Thyroid gland (tissue), 4 donors: ENCODE measurements at regions not wholly inside any gene's neighbourhood (a gene's known extent, or its start where the extent isn't known, plus 50 kb on each side); places are given as distances from the start of the nearest gene placed in this dataset.
"Not testable (repeated sequence)": the region's sequence is repeated elsewhere in the genome, so short reads cannot be mapped to it uniquely, and the experiment has no call there.

Experiments
- DNase-seq, 2 donors: peaks; one replicate each; pipeline ENCODE4 v3.0.0-alpha.2; 2019
- H3K27ac ChIP-seq, 3 donors: fragments of 200-600 bp; sonication (generic); 1 replicate in 2 of 3; 2 replicates in 1 of 3; pipeline ENCODE4 v1.5.1; 2016 to 2019; ENCODE audit warnings: mild to moderate bottlenecking in 1 of 3, moderate library complexity in 1 of 3
- H3K27me3 ChIP-seq: fragments of 200-600 bp; sonication (generic); one replicate; pipeline ENCODE4 v1.5.1; 2019
- H3K36me3 ChIP-seq, 2 donors: fragments of 200-600 bp; sonication (generic); one replicate each; pipeline ENCODE4 v1.5.1; 2016 to 2019
- H3K4me1 ChIP-seq, 2 donors: fragments of 200-600 bp; sonication (generic); one replicate each; pipeline ENCODE4 v1.5.1; 2017 to 2019
- H3K4me3 ChIP-seq, 3 donors: fragments of 200-600 bp; sonication (generic); replicated peaks in 1 of 3; 1 replicate in 2 of 3; 2 replicates in 1 of 3; pipeline ENCODE4 v1.5.1; 2016; ENCODE audit warnings: mild to moderate bottlenecking in 1 of 3
- H3K9me3 ChIP-seq: fragments of 200-600 bp; sonication (generic); one replicate; pipeline ENCODE4 v1.5.1; 2017
- POLR2A ChIP-seq, 2 donors: fragments of 450-650 bp; IDR thresholded peaks; one replicate each; pipeline ENCODE4 v1.6.1; 2017; ENCODE audit warnings: antibody characterized with exemption in 2 of 2, mild to moderate bottlenecking in 2 of 2, moderate library complexity in 1 of 2
- WGBS, 2 donors: methylation state at CpG; one replicate each; pipeline ENCODE4 v1.1.5; 2017; 5-methylcytosine and 5-hydroxymethylcytosine counted together
- intact Hi-C: fragments of 100-400 bp; cut with DNase I; formaldehyde crosslinking; loops from one replicate; pipeline ENCODE4 v1.15.1; 2023
- TF ChIP-seq, protein P1 (sequence below), 6 experiments: fragments of 200-600 bp in 3 of 6; fragments of 450-650 bp in 3 of 6; sonication (generic) in 3 of 6; IDR thresholded peaks; one replicate each; pipeline ENCODE4 v1.5.1; 2016 to 2019; ENCODE audit warnings: antibody characterized with exemption in 6 of 6, mild to moderate bottlenecking in 2 of 6, inconsistent platforms in 1 of 6, moderate library complexity in 1 of 6

DNA sequence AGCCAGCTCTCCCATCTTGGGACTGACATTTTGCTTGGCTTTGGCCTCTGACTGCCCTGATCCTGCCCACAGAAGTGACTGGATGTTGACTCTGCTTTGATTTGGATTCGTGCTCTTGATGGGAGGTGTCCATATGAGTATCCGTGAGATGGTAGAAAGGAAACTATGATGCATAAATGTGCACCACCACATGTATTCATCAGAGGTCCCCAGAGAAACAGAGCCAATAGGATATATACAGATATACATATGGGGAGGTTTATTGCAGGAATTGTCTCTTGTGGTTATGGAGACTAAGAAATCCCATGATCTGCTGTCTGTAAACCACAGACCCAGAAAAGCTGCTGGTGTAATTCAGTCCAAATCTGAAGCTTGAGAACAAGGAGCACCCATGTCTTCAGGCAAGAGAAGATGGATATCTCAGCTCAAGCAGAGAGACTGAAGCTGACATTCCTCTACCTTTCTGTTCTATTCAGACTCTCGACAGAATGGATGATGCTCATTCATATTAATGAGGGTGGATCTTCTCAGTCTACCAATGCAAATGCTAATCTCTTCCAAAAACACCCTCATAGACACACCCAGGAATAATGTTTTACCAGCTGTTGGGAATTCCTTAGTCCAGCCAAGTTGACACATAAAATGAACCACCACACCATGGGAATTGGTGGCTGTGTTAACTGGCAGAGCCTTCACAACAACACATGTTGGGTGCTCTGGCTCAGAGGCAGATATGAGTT lies 390.7 kb downstream of the CCSER2 start:
- H3K36me3 ChIP-seq = no peaks in the 10 kb centered on the region
- 81 to 88% methylated on average over 3 of the region's 3 CpGs for WGBS, 2 donors
- intact Hi-C loops = loop anchor here (10.0 kb wide), 1 partner anchor 104 kb away; no protein-coding TSS in a partner anchor
- H3K27ac ChIP-seq = no peak overlapping the region
- no peak for DNase-seq
- no peaks in the 10 kb centered on the region for H3K9me3 ChIP-seq
- no peak overlapping the region for H3K4me3 ChIP-seq
- H3K27me3 ChIP-seq = no peaks in the 10 kb centered on the region
- TF ChIP-seq, protein P1, sequence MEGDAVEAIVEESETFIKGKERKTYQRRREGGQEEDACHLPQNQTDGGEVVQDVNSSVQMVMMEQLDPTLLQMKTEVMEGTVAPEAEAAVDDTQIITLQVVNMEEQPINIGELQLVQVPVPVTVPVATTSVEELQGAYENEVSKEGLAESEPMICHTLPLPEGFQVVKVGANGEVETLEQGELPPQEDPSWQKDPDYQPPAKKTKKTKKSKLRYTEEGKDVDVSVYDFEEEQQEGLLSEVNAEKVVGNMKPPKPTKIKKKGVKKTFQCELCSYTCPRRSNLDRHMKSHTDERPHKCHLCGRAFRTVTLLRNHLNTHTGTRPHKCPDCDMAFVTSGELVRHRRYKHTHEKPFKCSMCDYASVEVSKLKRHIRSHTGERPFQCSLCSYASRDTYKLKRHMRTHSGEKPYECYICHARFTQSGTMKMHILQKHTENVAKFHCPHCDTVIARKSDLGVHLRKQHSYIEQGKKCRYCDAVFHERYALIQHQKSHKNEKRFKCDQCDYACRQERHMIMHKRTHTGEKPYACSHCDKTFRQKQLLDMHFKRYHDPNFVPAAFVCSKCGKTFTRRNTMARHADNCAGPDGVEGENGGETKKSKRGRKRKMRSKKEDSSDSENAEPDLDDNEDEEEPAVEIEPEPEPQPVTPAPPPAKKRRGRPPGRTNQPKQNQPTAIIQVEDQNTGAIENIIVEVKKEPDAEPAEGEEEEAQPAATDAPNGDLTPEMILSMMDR (IDR thresholded peaks at IDR 0.05) = no peak
- TF ChIP-seq POLR2A (IDR thresholded peaks at IDR 0.05) = no peak
- H3K4me1 ChIP-seq = no peaks in the 10 kb centered on the region

DNA sequence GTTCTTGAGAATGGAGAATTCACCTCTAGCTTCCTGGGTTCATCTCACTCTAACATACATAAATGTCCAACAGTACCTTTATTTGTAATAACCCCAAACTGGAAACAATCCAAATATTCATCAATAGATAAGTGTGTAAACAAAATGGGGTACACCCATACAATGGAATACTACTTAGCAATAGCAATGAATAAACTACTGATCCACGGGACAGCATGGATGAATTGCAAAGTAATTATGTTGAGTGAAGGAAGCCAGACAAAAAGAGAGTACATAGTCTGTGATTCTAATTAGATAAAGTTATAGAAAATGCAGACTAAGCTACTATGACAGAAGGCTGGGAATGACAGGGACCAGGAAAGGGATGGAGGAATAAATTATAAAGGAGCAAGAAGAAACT lies 391.3 kb downstream of the CCSER2 start:
- Histone ChIP-seq H3K4me3 (no peak overlapping the region), H3K27ac (no peak overlapping the region), H3K36me3 (no peaks in the 10 kb centered on the region), H3K27me3 (no peaks in the 10 kb centered on the region), H3K9me3 (no peaks in the 10 kb centered on the region), H3K4me1 (no peaks in the 10 kb centered on the region)
- intact Hi-C loops = loop anchor here (10.0 kb wide), 1 partner anchor 105 kb away; no protein-coding TSS in a partner anchor
- 83 to 85% methylated on average over 1 of the region's 1 CpG for WGBS, 2 donors
- TF ChIP-seq, protein P1 (IDR thresholded peaks at IDR 0.05) = no peak
- no peak for TF ChIP-seq POLR2A (IDR thresholded peaks at IDR 0.05)
- no peak for DNase-seq

DNA sequence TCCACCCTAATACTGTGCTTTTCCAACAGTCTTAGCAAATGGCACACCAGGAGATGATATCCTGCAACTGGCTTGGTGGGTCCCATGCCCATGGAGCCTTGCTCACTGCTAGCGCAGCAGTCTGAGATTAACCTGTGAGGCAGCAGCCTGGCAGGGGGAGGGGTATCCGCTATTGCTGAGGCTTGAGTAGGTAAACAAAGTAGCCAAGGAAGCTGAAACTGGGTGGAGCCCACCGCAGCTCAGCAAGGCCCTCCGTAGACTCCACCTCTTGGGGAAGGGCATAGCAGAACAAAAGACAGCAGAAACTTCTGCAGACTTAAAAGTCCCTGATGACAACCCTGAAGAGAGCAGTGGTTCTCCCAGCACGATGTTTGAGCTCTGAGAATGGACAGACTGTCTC lies 399.0 kb downstream of the CCSER2 start:
- no peaks in the 10 kb centered on the region for H3K27me3 ChIP-seq
- no peak overlapping the region for H3K27ac ChIP-seq
- no peaks in the 10 kb centered on the region for H3K36me3 ChIP-seq
- H3K9me3 ChIP-seq = no peaks in the 10 kb centered on the region
- TF ChIP-seq, protein P1 (IDR thresholded peaks at IDR 0.05) = no peak
- TF ChIP-seq POLR2A (IDR thresholded peaks at IDR 0.05) = no peak
- WGBS, 2 donors = 71 to 73% methylated on average over 4 to 5 of the region's 5 CpGs
- no peaks in the 10 kb centered on the region for H3K4me1 ChIP-seq
- no peak for DNase-seq
- H3K4me3 ChIP-seq = no peak overlapping the region
- intact Hi-C loops = no loop called here

DNA sequence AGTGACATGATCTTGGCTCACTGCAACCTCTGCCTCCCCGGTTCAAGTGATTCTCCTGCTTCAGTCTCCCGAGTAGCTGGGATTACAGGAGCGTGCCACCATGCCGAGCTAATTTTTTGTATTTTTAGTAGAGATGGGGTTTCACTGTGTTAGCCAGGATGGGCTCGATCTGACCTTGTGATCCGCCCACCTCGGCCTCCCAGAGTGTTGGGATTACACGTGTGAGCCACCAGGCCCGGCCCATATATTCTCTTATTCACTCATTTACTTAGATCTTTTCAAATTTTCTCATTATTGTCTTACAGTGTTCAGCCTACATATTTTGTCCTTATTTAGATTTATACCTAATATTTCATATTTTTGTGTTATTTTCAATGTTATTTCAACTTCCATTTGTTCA lies 410.7 kb downstream of the CCSER2 start:
- DNase-seq, H3K4me3 ChIP-seq, H3K27me3 ChIP-seq, H3K36me3 ChIP-seq, H3K4me1 ChIP-seq, H3K9me3 ChIP-seq, H3K27ac ChIP-seq, intact Hi-C loops: not testable (repeated sequence)
- WGBS, 2 donors = 74 to 77% methylated on average over 9 of the region's 9 CpGs

DNA sequence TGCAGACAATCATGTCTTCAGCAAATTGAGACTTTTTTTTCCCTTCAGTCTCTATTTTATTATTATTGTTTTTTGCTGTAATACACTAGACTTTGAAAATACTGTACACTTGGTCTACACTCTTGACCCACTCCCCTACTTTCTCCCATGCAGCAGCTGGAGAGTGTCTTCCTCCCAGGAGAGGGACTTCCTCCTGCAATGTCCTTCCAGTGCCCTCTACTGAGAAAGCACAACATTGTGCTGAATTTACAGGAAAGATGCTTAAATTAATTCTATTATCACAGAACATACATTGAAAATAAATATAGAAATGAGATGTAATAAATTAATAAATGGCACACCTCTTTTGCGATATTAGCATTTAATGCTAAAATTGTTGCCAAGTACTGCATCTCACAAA lies 411.3 kb downstream of the CCSER2 start:
- 98 to 100% methylated on average over 1 of the region's 1 CpG for WGBS, 2 donors
- intact Hi-C loops = no loop called here
- DNase-seq = no peak
- Histone ChIP-seq H3K36me3 (no peaks in the 10 kb centered on the region), H3K27me3 (no peaks in the 10 kb centered on the region), H3K4me3 (no peak overlapping the region), H3K27ac (no peak overlapping the region), H3K4me1 (no peaks in the 10 kb centered on the region), H3K9me3 (no peaks in the 10 kb centered on the region)
- no peak for TF ChIP-seq POLR2A (IDR thresholded peaks at IDR 0.05)
- TF ChIP-seq, protein P1 (IDR thresholded peaks at IDR 0.05) = no peak
